Neural progenitor cell (in vitro differentiated cells): ENCODE measurements at regions not wholly inside any gene's neighbourhood (a gene's known extent, or its start where the extent isn't known, plus 50 kb on each side); places are given as distances from the start of the nearest gene placed in this dataset.

Experiments
- EZH2phosphoT487 ChIP-seq: fragments of 200-600 bp; sonication (generic); IDR thresholded peaks from 2 replicates; pipeline ENCODE4 v1.6.1; 2017; ENCODE audit warnings: antibody characterized with exemption
- TF ChIP-seq, protein P1 (sequence below): fragments of 200-600 bp; sonication (generic); IDR thresholded peaks from 2 replicates; pipeline ENCODE4 v1.5.1; 2017; ENCODE audit warnings: antibody characterized with exemption, mild to moderate bottlenecking

DNA sequence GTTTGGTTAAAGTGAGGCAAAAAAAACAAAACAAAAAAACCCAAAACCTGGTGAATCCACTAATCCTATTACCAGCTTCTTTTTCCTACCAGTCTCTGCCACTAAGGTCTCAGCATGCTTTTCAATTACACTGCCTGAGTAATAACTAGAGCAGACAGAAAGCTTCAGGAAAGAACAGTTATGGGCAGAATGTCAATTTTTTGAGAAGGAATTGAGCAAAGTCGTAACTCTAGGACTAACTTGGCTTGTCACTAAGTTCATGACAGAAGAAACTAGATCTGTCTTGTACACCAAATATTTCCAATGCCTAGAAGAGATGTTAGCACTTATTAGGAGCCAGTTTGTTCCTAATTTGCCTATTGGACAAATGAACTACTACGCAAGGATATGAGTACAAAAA is 148.8 kb upstream of the CNOT2 start:
- TF ChIP-seq, protein P1, sequence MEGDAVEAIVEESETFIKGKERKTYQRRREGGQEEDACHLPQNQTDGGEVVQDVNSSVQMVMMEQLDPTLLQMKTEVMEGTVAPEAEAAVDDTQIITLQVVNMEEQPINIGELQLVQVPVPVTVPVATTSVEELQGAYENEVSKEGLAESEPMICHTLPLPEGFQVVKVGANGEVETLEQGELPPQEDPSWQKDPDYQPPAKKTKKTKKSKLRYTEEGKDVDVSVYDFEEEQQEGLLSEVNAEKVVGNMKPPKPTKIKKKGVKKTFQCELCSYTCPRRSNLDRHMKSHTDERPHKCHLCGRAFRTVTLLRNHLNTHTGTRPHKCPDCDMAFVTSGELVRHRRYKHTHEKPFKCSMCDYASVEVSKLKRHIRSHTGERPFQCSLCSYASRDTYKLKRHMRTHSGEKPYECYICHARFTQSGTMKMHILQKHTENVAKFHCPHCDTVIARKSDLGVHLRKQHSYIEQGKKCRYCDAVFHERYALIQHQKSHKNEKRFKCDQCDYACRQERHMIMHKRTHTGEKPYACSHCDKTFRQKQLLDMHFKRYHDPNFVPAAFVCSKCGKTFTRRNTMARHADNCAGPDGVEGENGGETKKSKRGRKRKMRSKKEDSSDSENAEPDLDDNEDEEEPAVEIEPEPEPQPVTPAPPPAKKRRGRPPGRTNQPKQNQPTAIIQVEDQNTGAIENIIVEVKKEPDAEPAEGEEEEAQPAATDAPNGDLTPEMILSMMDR, result no peak
- no peak for TF ChIP-seq EZH2phosphoT487
